Mucosa of stomach (tissue), 1 donor: ENCODE measurements at regions not wholly inside any gene's neighbourhood (a gene's known extent, or its start where the extent isn't known, plus 50 kb on each side); places are given as distances from the start of the nearest gene placed in this dataset.
"Not testable (repeated sequence)": the region's sequence is repeated elsewhere in the genome, so short reads cannot be mapped to it uniquely, and the experiment has no call there.

Experiments
- H3K27me3 ChIP-seq: one replicate; pipeline ENCODE4 v1.7.0; 2013; ENCODE audit warnings: mild to moderate bottlenecking, low read length; ENCODE audit not compliant: control insufficient read depth, insufficient read depth
- H3K36me3 ChIP-seq: one replicate; pipeline ENCODE4 v1.7.0; 2013; ENCODE audit warnings: low read length; ENCODE audit not compliant: control insufficient read depth, insufficient read depth
- H3K4me1 ChIP-seq: one replicate; pipeline ENCODE4 v1.7.0; 2013; ENCODE audit warnings: mild to moderate bottlenecking, low read length; ENCODE audit not compliant: control insufficient read depth, insufficient read depth
- H3K4me3 ChIP-seq: one replicate; pipeline ENCODE4 v1.7.0; 2013; ENCODE audit warnings: low read length
- H3K9ac ChIP-seq: one replicate; pipeline ENCODE4 v1.7.0; 2013; ENCODE audit warnings: mild to moderate bottlenecking, low read length, moderate library complexity
- H3K9me3 ChIP-seq: one replicate; pipeline ENCODE4 v1.7.0; 2013; ENCODE audit warnings: mild to moderate bottlenecking, low read length, moderate library complexity; ENCODE audit not compliant: control insufficient read depth
- donor health status: Pancreatic carcinoma.

DNA sequence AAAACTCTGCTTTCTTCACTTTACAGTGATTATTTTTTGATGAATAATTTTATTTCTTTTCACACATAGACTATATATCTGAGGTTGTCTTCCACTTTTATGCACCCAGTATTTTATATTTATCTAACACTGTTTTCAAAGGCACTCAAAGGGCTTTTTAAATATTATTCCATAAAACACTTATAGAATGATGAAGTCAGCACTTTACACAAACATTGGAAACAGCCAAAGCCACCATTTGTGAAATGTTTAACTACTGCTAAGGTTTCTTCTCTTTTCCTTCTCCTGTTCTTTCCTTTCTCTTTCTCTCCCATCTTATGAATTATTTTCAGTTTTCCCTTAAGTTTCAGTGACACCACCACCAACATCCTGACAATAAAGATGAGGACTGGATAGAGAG lies 317.7 kb upstream of the FAM78B start:
- Histone ChIP-seq H3K9me3 (no peaks in the 10 kb centered on the region), H3K36me3 (no peaks in the 10 kb centered on the region), H3K9ac (no peak overlapping the region), H3K4me3 (no peak overlapping the region), H3K4me1 (no peaks in the 10 kb centered on the region), H3K27me3 (no peaks in the 10 kb centered on the region)

GRCh38 chr1:166484871-166485270 lies 318.1 kb upstream of the FAM78B start:
- H3K36me3 ChIP-seq = no peaks in the 10 kb centered on the region
- H3K9me3 ChIP-seq = no peaks in the 10 kb centered on the region
- H3K4me3 ChIP-seq = no peak overlapping the region
- H3K4me1 ChIP-seq = no peaks in the 10 kb centered on the region
- no peak overlapping the region for H3K9ac ChIP-seq
- no peaks in the 10 kb centered on the region for H3K27me3 ChIP-seq

GRCh38 chr1:166485620-166486019 lies 318.8 kb upstream of the FAM78B start:
- Histone ChIP-seq H3K9me3 (no peaks in the 10 kb centered on the region), H3K27me3 (no peaks in the 10 kb centered on the region), H3K4me3 (no peak overlapping the region), H3K4me1 (no peaks in the 10 kb centered on the region), H3K9ac (no peak overlapping the region), H3K36me3 (no peaks in the 10 kb centered on the region)

GRCh38 chr1:166488327-166488726 lies 321.5 kb upstream of the FAM78B start:
- Histone ChIP-seq H3K4me1 (no peaks in the 10 kb centered on the region), H3K9me3 (no peaks in the 10 kb centered on the region), H3K27me3 (no peaks in the 10 kb centered on the region), H3K9ac (no peak overlapping the region), H3K36me3 (no peaks in the 10 kb centered on the region), H3K4me3 (no peak overlapping the region)

GRCh38 chr1:166489356-166489669 lies 322.5 kb upstream of the FAM78B start:
- H3K4me1 ChIP-seq = no peaks in the 10 kb centered on the region
- no peaks in the 10 kb centered on the region for H3K27me3 ChIP-seq
- H3K36me3 ChIP-seq = no peaks in the 10 kb centered on the region
- H3K9ac ChIP-seq = peak overlapping the region; percentile 43
- no peak overlapping the region for H3K4me3 ChIP-seq
- H3K9me3 ChIP-seq = no peaks in the 10 kb centered on the region

DNA sequence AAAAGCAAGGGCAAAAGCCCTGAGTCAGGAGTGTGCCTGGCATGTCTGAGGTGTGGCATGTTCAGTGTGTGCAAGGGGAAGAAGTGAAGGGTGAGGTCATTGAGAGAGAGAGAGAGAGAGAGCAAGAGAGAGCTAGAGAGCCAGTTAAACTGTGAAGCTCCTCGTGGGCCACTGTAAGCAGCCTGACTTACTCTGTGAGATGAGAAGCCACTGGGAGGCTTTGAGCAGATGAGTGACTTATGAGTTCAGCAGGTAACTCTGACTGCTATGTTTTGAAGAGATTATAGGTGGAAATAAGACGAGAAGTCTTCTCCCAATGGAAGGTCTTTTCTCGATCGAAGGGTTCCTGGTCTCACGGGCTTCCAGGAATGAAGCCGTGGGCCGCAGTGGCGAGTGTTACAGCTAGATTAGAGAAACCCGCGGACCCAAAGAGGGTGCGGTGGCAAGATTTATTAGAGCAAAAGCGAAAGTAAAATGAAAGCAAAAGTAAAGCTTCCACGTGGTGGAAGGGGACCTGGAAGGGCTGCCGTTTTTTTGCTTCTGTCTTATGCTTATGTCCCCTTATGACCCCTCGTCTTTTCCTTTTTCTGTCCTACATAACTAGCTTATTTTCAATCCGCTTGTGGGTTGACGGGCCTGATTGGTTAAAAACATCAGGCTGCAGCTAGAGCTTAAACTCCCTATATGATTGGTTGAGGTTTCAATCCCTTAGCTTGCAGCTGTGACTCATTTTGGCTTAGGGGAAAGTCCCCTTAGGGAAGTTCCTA lies 323.1 kb upstream of the FAM78B start:
- no peaks in the 10 kb centered on the region for H3K4me1 ChIP-seq
- no peak overlapping the region for H3K4me3 ChIP-seq
- no peaks in the 10 kb centered on the region for H3K27me3 ChIP-seq
- no peaks in the 10 kb centered on the region for H3K9me3 ChIP-seq
- peak overlapping the region; percentile 43 for H3K9ac ChIP-seq
- H3K36me3 ChIP-seq = no peaks in the 10 kb centered on the region

GRCh38 chr1:166490437-166490991 lies 323.7 kb upstream of the FAM78B start:
- Histone ChIP-seq H3K27me3 (no peaks in the 10 kb centered on the region), H3K4me1 (no peaks in the 10 kb centered on the region), H3K36me3 (no peaks in the 10 kb centered on the region), H3K9me3 (no peaks in the 10 kb centered on the region), H3K9ac (no peak overlapping the region), H3K4me3 (no peak overlapping the region)

- not testable (repeated sequence) for H3K9ac ChIP-seq, H3K27me3 ChIP-seq, H3K4me1 ChIP-seq, H3K9me3 ChIP-seq, H3K4me3 ChIP-seq, H3K36me3 ChIP-seq
These were observed 327.0 kb upstream of the FAM78B start for GRCh38 chr1:166493765-166494164.

GRCh38 chr1:166507347-166507746 lies 331.9 kb upstream of the POGK start:
- Histone ChIP-seq H3K27me3 (no peaks in the 10 kb centered on the region), H3K36me3 (no peaks in the 10 kb centered on the region), H3K4me1 (no peaks in the 10 kb centered on the region), H3K9ac (no peak overlapping the region), H3K4me3 (no peak overlapping the region), H3K9me3 (no peaks in the 10 kb centered on the region)

- no peaks in the 10 kb centered on the region for H3K9me3 ChIP-seq
- no peaks in the 10 kb centered on the region for H3K27me3 ChIP-seq
- H3K9ac ChIP-seq = no peak overlapping the region
- no peaks in the 10 kb centered on the region for H3K36me3 ChIP-seq
- H3K4me1 ChIP-seq = no peaks in the 10 kb centered on the region
- no peak overlapping the region for H3K4me3 ChIP-seq
These were observed 327.5 kb upstream of the POGK start for GRCh38 chr1:166511761-166512160.

DNA sequence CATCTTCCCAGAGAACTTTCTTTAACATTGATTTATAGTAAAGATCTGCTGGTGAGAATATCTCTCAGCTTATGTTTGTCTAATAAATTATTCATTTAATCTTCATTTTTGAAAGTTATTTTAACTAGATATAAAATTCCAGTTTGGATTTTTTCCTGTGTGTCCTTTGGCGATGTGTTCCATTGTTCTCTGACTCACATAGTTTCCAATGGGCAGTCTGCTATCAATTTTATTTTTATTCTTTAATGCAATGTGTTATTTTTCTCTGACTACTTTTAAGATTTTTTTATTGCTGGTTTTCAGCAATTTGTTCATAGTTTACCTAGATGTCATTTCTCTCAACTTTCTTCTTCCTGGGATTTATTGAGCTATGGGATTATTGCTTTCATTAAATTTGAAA lies 325.2 kb upstream of the POGK start:
- no peaks in the 10 kb centered on the region for H3K4me1 ChIP-seq
- no peak overlapping the region for H3K4me3 ChIP-seq
- H3K9ac ChIP-seq = no peak overlapping the region
- H3K36me3 ChIP-seq = no peaks in the 10 kb centered on the region
- no peaks in the 10 kb centered on the region for H3K9me3 ChIP-seq
- H3K27me3 ChIP-seq = no peaks in the 10 kb centered on the region

- Histone ChIP-seq H3K4me3 (no peak overlapping the region), H3K9me3 (no peaks in the 10 kb centered on the region), H3K27me3 (no peaks in the 10 kb centered on the region), H3K9ac (no peak overlapping the region), H3K36me3 (no peaks in the 10 kb centered on the region), H3K4me1 (no peaks in the 10 kb centered on the region)
These were observed 311.5 kb upstream of the POGK start for GRCh38 chr1:166527752-166528151.

- Histone ChIP-seq H3K27me3 (no peaks in the 10 kb centered on the region), H3K4me1 (no peaks in the 10 kb centered on the region), H3K9ac (no peak overlapping the region), H3K9me3 (no peaks in the 10 kb centered on the region), H3K36me3 (no peaks in the 10 kb centered on the region), H3K4me3 (no peak overlapping the region)
These were observed 300.6 kb upstream of the POGK start for GRCh38 chr1:166538646-166539045.
